ENCODE measurements at regions not wholly inside any gene's neighbourhood (a gene's known extent, or its start where the extent isn't known, plus 50 kb on each side); places are given as distances from the start of the nearest gene placed in this dataset.

DNA sequence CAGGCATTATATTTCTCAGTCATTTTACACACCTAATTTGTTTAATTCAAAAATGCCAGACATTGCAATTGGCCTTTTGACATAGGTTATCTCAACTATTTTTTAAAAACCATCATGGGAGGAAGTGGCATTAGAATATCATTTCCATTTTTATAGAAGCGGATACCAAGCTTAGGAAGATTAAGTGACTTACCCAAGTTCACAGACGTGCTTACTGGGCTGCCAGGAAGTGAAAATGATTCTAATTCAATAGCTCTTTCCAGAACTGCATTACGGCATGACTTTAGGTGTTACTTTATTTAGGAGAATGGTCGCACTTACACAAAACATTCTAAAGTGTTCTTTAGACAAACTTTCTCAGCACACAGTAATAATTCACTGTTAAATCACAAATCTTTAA lies 231.9 kb downstream of the KLF12 start:
- no peak for TF ChIP-seq EZH2 (IDR thresholded peaks at IDR 0.05; ENCODE audit: borderline replicate concordance, low read length)
- TF ChIP-seq, protein P1, sequence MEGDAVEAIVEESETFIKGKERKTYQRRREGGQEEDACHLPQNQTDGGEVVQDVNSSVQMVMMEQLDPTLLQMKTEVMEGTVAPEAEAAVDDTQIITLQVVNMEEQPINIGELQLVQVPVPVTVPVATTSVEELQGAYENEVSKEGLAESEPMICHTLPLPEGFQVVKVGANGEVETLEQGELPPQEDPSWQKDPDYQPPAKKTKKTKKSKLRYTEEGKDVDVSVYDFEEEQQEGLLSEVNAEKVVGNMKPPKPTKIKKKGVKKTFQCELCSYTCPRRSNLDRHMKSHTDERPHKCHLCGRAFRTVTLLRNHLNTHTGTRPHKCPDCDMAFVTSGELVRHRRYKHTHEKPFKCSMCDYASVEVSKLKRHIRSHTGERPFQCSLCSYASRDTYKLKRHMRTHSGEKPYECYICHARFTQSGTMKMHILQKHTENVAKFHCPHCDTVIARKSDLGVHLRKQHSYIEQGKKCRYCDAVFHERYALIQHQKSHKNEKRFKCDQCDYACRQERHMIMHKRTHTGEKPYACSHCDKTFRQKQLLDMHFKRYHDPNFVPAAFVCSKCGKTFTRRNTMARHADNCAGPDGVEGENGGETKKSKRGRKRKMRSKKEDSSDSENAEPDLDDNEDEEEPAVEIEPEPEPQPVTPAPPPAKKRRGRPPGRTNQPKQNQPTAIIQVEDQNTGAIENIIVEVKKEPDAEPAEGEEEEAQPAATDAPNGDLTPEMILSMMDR (conservative IDR thresholded peaks at IDR 0.05 in 1 of 2, IDR thresholded peaks at IDR 0.05 in 1 of 2; ENCODE audit: extremely low read depth in 1 of 2, insufficient read depth in 1 of 2, low read depth in 1 of 2, low read length in 2 of 2): no peak

Data from mammary epithelial cell (primary cell).